ENCODE measurements at regions not wholly inside any gene's neighbourhood (a gene's known extent, or its start where the extent isn't known, plus 50 kb on each side); places are given as distances from the start of the nearest gene placed in this dataset.

DNA sequence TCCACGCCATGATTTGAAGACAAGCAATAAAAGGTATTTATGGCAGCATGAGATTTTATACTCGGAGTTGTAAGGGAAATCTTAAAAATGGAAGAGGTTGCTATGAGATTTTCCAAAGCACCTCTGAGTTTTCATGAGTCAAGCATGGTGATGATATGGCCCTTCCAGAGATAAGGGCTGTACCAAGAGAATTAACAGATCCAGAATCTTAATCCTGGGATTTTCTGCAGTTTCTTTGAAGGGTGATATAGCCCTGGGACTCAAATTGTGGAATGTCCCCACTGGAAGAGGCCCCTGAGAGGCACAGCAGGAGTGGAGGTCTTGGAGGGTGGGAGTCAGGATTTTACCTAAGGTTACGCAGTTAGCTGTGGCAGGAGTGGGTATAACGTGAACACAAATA, 243.3 kb downstream of the ZNF621 start:
- Histone ChIP-seq H3K4me1 (ENCODE audit: control insufficient read depth in 5 of 5, insufficient read depth in 5 of 5, low read length in 5 of 5) (peaks cover 0 to 29% (median 19%) of the 10 kb centered on the region in 5 donors), H3K9ac (ENCODE audit: low read length in 5 of 5) (no peak overlapping the region), H3K4me3 (ENCODE audit: low read depth in 1 of 5, low read length in 5 of 5) (no peak overlapping the region), H3K9me3 (ENCODE audit: control insufficient read depth in 5 of 5, low read length in 5 of 5) (peaks cover 0 to 2% (median 0%) of the 10 kb centered on the region in 5 donors), H3K27me3 (ENCODE audit: control insufficient read depth in 5 of 5, insufficient read depth in 4 of 5, low read length in 5 of 5) (no peaks in the 10 kb centered on the region), H3K27ac (ENCODE audit: low read depth, low read length) (no peak overlapping the region), H3K36me3 (ENCODE audit: control insufficient read depth in 5 of 5, insufficient read depth in 5 of 5, low read length in 5 of 5) (no peaks in the 10 kb centered on the region)

DNA sequence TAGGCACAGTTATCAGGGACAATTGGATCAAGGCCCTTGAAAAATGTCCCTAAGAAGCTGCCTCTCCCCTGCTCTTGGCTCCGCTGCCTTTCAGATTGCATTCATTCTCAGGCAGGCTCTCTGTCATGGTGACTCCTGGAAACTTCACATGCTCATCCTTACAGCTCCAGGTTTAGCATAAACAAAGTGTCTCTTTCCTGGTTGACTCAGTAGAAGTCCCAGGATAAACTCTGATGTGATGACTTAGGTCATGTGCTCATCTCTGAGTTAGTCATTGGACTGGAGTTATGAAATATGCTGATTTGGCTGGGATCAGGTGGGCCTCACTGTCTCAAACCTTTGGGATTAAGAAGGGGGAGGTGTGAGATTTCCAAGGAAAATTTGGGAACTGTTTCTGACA, 243.8 kb downstream of the ZNF621 start:
- Histone ChIP-seq H3K9me3 (ENCODE audit: control insufficient read depth in 5 of 5, low read length in 5 of 5) (peaks cover 0 to 2% (median 0%) of the 10 kb centered on the region in 5 donors), H3K4me3 (ENCODE audit: low read depth in 1 of 5, low read length in 5 of 5) (no peak overlapping the region), H3K9ac (ENCODE audit: low read length in 5 of 5) (no peak overlapping the region), H3K27ac (ENCODE audit: low read depth, low read length) (no peak overlapping the region), H3K27me3 (ENCODE audit: control insufficient read depth in 5 of 5, insufficient read depth in 4 of 5, low read length in 5 of 5) (no peaks in the 10 kb centered on the region), H3K4me1 (ENCODE audit: control insufficient read depth in 5 of 5, insufficient read depth in 5 of 5, low read length in 5 of 5) (peaks cover 0 to 29% (median 19%) of the 10 kb centered on the region in 5 donors), H3K36me3 (ENCODE audit: control insufficient read depth in 5 of 5, insufficient read depth in 5 of 5, low read length in 5 of 5) (no peaks in the 10 kb centered on the region)

DNA sequence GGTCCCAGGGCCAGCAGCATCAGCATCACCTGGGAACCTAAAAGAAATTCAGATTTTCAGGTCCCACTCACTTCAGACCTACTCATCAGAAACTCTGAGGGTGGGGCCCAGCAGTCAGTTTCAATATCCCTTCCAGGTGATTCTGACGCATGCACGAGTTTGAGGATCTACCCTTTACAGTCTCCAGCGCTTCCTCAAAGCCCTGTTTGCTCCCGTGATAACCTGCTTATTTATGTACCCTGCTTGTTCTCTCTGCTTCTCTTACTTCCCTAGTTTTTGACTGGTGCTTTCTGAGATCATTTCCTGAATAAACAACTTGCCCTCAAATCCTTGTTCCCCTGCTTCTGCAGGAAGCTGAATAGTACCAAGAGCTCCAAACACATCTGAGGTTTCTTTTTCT, 245.3 kb downstream of the ZNF621 start:
- no peak overlapping the region for H3K27ac ChIP-seq (ENCODE audit: low read depth, low read length)
- H3K4me3 ChIP-seq (ENCODE audit: low read depth in 1 of 5, low read length in 5 of 5), result no peak overlapping the region
- no peaks in the 10 kb centered on the region for H3K9me3 ChIP-seq (ENCODE audit: control insufficient read depth in 5 of 5, low read length in 5 of 5)
- no peaks in the 10 kb centered on the region for H3K36me3 ChIP-seq (ENCODE audit: control insufficient read depth in 5 of 5, insufficient read depth in 5 of 5, low read length in 5 of 5)
- peaks cover 0 to 29% (median 19%) of the 10 kb centered on the region in 5 donors for H3K4me1 ChIP-seq (ENCODE audit: control insufficient read depth in 5 of 5, insufficient read depth in 5 of 5, low read length in 5 of 5)
- H3K27me3 ChIP-seq (ENCODE audit: control insufficient read depth in 5 of 5, insufficient read depth in 4 of 5, low read length in 5 of 5), result no peaks in the 10 kb centered on the region
- H3K9ac ChIP-seq (ENCODE audit: low read length in 5 of 5), result no peak overlapping the region

DNA sequence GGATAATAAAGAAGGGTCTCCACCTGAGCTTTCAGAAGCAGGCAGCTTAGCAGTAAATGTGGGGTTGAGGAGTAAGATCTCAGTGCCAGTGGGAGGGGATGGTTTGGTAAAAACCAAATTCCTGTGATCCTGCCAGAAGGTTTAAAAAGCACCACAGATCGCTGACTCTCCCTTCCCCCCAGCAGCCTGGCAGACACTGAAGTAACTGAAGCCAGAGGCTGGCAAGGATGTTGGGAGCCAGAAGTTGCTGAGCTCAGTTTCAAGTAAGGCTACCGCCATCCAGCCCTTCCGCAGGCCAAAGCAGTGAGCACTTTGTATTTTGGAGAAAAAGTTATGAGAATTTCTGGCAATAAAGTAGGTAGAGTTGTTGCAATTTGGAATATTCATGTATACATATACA, 246.4 kb downstream of the ZNF621 start:
- Histone ChIP-seq H3K9me3 (ENCODE audit: control insufficient read depth in 5 of 5, low read length in 5 of 5) (no peaks in the 10 kb centered on the region), H3K27me3 (ENCODE audit: control insufficient read depth in 5 of 5, insufficient read depth in 4 of 5, low read length in 5 of 5) (no peaks in the 10 kb centered on the region), H3K36me3 (ENCODE audit: control insufficient read depth in 5 of 5, insufficient read depth in 5 of 5, low read length in 5 of 5) (no peaks in the 10 kb centered on the region), H3K4me3 (ENCODE audit: low read depth in 1 of 5, low read length in 5 of 5) (no peak overlapping the region), H3K9ac (ENCODE audit: low read length in 5 of 5) (no peak overlapping the region), H3K27ac (ENCODE audit: low read depth, low read length) (no peak overlapping the region), H3K4me1 (ENCODE audit: control insufficient read depth in 5 of 5, insufficient read depth in 5 of 5, low read length in 5 of 5) (peaks cover 0 to 27% (median 12%) of the 10 kb centered on the region in 5 donors)

DNA sequence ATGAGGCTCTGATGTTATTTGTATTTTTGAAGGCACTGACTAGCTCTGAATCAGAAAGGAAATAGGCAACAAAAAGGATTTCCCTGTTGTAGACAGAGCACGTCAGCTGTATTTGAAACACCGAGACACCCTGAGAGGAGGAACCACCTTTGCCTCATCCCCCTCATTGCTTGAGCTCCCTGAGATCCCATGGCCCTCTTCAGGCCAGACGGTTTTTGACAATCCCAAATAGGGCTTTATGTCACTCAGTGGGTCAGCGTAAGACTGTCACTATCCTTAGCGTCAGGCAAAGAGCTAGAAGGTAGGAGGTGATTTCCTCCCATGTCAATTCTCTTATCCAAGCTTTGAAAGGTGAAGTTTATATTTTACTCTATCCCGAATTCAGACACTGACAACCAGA, 254.3 kb downstream of the ZNF621 start:
- H3K27ac ChIP-seq (ENCODE audit: low read depth, low read length), result no peak overlapping the region
- peaks cover 4 to 31% (median 24%) of the 10 kb centered on the region in 5 donors for H3K4me1 ChIP-seq (ENCODE audit: control insufficient read depth in 5 of 5, insufficient read depth in 5 of 5, low read length in 5 of 5)
- peaks cover 0 to 3% (median 0%) of the 10 kb centered on the region in 5 donors for H3K27me3 ChIP-seq (ENCODE audit: control insufficient read depth in 5 of 5, insufficient read depth in 4 of 5, low read length in 5 of 5)
- H3K36me3 ChIP-seq (ENCODE audit: control insufficient read depth in 5 of 5, insufficient read depth in 5 of 5, low read length in 5 of 5), result no peaks in the 10 kb centered on the region
- no peaks in the 10 kb centered on the region for H3K9me3 ChIP-seq (ENCODE audit: control insufficient read depth in 5 of 5, low read length in 5 of 5)
- no peak overlapping the region for H3K4me3 ChIP-seq (ENCODE audit: low read depth in 1 of 5, low read length in 5 of 5)
- H3K9ac ChIP-seq (ENCODE audit: low read length in 5 of 5), result no peak overlapping the region

DNA sequence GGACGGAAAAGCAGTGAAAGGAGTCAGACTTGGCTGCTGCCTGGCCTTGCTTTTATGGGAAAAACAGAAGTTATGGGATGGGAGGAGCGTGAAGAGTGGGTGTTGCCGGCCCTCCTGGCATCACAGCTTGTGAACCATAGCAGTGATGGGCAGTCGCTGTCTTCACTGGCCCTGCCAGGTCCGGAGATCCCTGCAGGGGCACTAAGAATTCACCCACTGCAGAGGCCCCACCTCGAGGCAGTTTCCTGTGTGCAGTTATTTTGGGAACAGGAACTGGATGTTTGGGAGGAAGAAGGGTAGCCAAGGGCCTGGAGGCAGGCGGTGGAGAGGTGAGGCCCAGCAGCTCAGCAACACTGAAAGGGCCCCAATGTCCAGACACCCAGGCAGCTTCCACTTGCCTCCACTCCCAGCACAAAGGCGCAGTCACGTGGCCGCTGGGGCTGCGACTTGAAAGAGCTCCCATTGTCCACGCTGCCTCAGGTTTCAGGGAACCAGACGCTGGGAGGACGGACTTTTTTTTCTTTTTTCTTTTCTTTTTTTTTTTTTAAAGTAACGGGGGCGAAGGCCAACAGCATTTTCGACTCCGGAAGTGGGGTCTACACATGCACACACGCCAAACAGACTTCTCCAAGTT, 255.6 kb downstream of the ZNF621 start:
- Histone ChIP-seq H3K9ac (ENCODE audit: low read length in 5 of 5) (peak overlapping the region in 3 of 5 donors; percentile 32 to 39 (median 35)), H3K9me3 (ENCODE audit: control insufficient read depth in 5 of 5, low read length in 5 of 5) (no peaks in the 10 kb centered on the region), H3K27ac (ENCODE audit: low read depth, low read length) (peak overlapping the region; percentile 58), H3K36me3 (ENCODE audit: control insufficient read depth in 5 of 5, insufficient read depth in 5 of 5, low read length in 5 of 5) (no peaks in the 10 kb centered on the region), H3K4me1 (ENCODE audit: control insufficient read depth in 5 of 5, insufficient read depth in 5 of 5, low read length in 5 of 5) (peaks cover 4 to 31% (median 24%) of the 10 kb centered on the region in 5 donors), H3K4me3 (ENCODE audit: low read depth in 1 of 5, low read length in 5 of 5) (peak overlapping the region; percentile 36 to 54 (median 41)), H3K27me3 (ENCODE audit: control insufficient read depth in 5 of 5, insufficient read depth in 4 of 5, low read length in 5 of 5) (peaks cover 0 to 3% (median 0%) of the 10 kb centered on the region in 5 donors)

DNA sequence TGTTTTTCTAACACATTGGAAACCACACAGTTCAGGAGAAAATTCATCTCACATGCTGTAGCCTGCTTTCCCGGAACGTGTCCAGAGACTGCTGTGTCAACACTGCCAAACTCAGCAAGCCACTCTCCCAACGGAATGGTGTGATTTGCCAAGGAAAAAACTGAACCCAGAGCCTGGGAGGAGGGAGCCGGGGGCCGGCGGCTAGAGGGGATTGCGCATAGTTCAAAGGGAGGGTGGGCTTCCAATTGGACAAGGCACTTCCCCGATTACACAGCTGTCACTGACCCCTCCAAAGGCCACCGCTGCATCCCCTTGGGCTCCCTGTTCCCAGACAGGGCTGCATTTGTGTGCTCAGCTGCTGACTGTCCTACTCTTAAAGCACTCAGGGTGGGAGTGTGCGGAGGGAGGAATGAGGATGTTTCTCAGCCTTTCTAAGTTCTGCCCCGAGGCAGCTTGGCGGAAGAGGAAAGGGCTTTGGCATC, 256.2 kb downstream of the ZNF621 start:
- Histone ChIP-seq H3K36me3 (ENCODE audit: control insufficient read depth in 5 of 5, insufficient read depth in 5 of 5, low read length in 5 of 5) (no peaks in the 10 kb centered on the region), H3K9ac (ENCODE audit: low read length in 5 of 5) (peak overlapping the region in 3 of 5 donors; percentile 32 to 39 (median 35)), H3K9me3 (ENCODE audit: control insufficient read depth in 5 of 5, low read length in 5 of 5) (no peaks in the 10 kb centered on the region), H3K4me1 (ENCODE audit: control insufficient read depth in 5 of 5, insufficient read depth in 5 of 5, low read length in 5 of 5) (peaks cover 4 to 31% (median 24%) of the 10 kb centered on the region in 5 donors), H3K27ac (ENCODE audit: low read depth, low read length) (peak overlapping the region; percentile 58), H3K27me3 (ENCODE audit: control insufficient read depth in 5 of 5, insufficient read depth in 4 of 5, low read length in 5 of 5) (peaks cover 0 to 3% (median 0%) of the 10 kb centered on the region in 5 donors), H3K4me3 (ENCODE audit: low read depth in 1 of 5, low read length in 5 of 5) (peak overlapping the region; percentile 36 to 54 (median 41))

DNA sequence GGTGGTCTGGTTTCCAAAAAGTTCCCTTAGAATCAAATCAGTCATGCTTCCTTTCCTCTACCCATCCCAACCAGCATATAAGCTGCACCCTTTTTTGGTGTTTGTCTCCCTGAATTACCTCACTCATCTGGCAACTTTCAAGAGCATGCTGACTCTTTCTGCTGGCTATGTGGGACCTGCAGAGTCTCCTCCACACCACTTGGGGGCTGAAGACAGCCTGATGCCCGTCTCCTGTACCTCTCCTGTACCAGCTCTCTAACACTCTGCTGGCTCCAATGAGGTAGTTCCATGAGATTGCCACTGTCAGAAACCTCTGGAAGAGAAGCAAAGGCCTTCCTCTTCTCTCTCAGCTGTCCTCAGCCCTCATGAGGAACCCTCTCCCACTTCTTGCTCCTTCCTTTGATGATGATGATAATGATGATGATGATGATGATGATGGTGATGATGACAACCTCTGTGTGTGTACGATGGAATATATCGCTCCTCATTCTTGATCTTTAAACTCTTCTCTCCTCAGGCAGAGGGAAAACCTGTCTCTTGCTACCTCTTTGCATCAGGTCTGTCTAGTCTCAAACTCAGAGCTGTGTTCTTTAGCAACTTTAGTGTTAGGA, 257.5 kb downstream of the ZNF621 start:
- Histone ChIP-seq H3K27ac (ENCODE audit: low read depth, low read length) (no peak overlapping the region), H3K27me3 (ENCODE audit: control insufficient read depth in 5 of 5, insufficient read depth in 4 of 5, low read length in 5 of 5) (peaks cover 0 to 3% (median 0%) of the 10 kb centered on the region in 5 donors), H3K9me3 (ENCODE audit: control insufficient read depth in 5 of 5, low read length in 5 of 5) (no peaks in the 10 kb centered on the region), H3K4me1 (ENCODE audit: control insufficient read depth in 5 of 5, insufficient read depth in 5 of 5, low read length in 5 of 5) (peaks cover 4 to 31% (median 24%) of the 10 kb centered on the region in 5 donors), H3K9ac (ENCODE audit: low read length in 5 of 5) (no peak overlapping the region), H3K36me3 (ENCODE audit: control insufficient read depth in 5 of 5, insufficient read depth in 5 of 5, low read length in 5 of 5) (no peaks in the 10 kb centered on the region), H3K4me3 (ENCODE audit: low read depth in 1 of 5, low read length in 5 of 5) (no peak overlapping the region)

DNA sequence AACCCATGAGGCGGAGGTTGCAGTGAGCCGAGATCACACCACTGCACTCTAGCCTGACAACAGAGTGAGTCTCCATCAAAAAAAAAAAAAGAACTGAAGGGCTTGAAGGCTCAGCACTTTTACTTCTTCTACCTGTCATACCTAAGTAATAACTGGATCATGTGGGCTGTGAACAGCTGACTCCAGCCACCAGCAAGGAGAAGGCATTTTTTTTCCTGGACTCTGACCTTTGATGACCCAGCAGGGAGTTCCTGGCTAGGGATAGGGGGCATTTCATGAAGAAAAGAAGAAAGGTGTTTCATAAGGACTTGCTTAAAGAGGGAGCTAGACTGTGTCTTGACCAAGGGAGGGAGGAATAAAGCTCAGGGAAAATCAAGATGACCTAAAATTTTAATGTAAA, 266.0 kb downstream of the ZNF621 start:
- Histone ChIP-seq H3K4me3 (ENCODE audit: low read depth in 1 of 5, low read length in 5 of 5) (no peak overlapping the region), H3K4me1 (ENCODE audit: control insufficient read depth in 5 of 5, insufficient read depth in 5 of 5, low read length in 5 of 5) (no peaks in the 10 kb centered on the region), H3K36me3 (ENCODE audit: control insufficient read depth in 5 of 5, insufficient read depth in 5 of 5, low read length in 5 of 5) (no peaks in the 10 kb centered on the region), H3K9me3 (ENCODE audit: control insufficient read depth in 5 of 5, low read length in 5 of 5) (peaks cover 0 to 5% (median 0%) of the 10 kb centered on the region in 5 donors), H3K27me3 (ENCODE audit: control insufficient read depth in 5 of 5, insufficient read depth in 4 of 5, low read length in 5 of 5) (peaks cover 0 to under 1% (median 0%) of the 10 kb centered on the region in 5 donors), H3K27ac (ENCODE audit: low read depth, low read length) (no peak overlapping the region), H3K9ac (ENCODE audit: low read length in 5 of 5) (no peak overlapping the region)

DNA sequence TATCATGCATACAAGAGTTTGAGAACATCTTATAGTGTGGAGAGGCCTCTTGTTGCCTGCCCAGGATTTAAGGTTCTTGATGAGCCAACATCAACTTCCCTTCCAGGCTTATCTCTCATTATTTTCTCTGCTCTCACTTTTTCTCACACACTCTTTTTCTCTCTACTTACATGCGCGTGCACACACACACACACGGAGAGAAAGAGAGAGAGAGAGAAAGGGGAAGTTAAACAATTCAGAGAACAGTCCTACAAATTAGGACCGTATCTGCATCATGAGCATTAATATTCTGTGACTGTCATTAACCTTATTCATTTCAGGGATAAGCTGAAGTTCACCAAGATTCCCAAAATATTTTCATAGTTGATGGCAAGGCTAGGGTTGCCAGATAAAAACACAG, 269.0 kb downstream of the ZNF621 start:
- Histone ChIP-seq H3K4me1 (ENCODE audit: control insufficient read depth in 5 of 5, insufficient read depth in 5 of 5, low read length in 5 of 5) (no peaks in the 10 kb centered on the region), H3K36me3 (ENCODE audit: control insufficient read depth in 5 of 5, insufficient read depth in 5 of 5, low read length in 5 of 5) (no peaks in the 10 kb centered on the region), H3K9ac (ENCODE audit: low read length in 5 of 5) (no peak overlapping the region), H3K4me3 (ENCODE audit: low read depth in 1 of 5, low read length in 5 of 5) (no peak overlapping the region), H3K9me3 (ENCODE audit: control insufficient read depth in 5 of 5, low read length in 5 of 5) (peaks cover 0 to 5% (median 0%) of the 10 kb centered on the region in 5 donors), H3K27me3 (ENCODE audit: control insufficient read depth in 5 of 5, insufficient read depth in 4 of 5, low read length in 5 of 5) (no peaks in the 10 kb centered on the region), H3K27ac (ENCODE audit: low read depth, low read length) (no peak overlapping the region)
